ENCODE measurements at regions not wholly inside any gene's neighbourhood (a gene's known extent, or its start where the extent isn't known, plus 50 kb on each side); places are given as distances from the start of the nearest gene placed in this dataset.

- DNase-seq (ENCODE audit: low spot score) = no peak
- no peak for TF ChIP-seq CTCF (IDR thresholded peaks at IDR 0.05; ENCODE audit: extremely low read depth, insufficient read depth, missing control alignments)
- in situ Hi-C loops (cut with MboI; ENCODE audit: low pct_unique_long_range_greater_than_20kb, low sequenced_read_pairs, unreplicated experiment) = no loop called here
These were observed 75.5 kb downstream of the SLC4A3 start for GRCh38 chr2:219702796-219703545.

- in situ Hi-C loops (cut with MboI; ENCODE audit: low pct_unique_long_range_greater_than_20kb, low sequenced_read_pairs, unreplicated experiment) = no loop called here
- TF ChIP-seq CTCF (IDR thresholded peaks at IDR 0.05; ENCODE audit: extremely low read depth, insufficient read depth, missing control alignments) = no peak
- no peak for DNase-seq (ENCODE audit: low spot score)
These were observed 77.4 kb downstream of the SLC4A3 start for GRCh38 chr2:219704878-219705277.

- DNase-seq (ENCODE audit: low spot score) = no peak
- no peak for TF ChIP-seq CTCF (IDR thresholded peaks at IDR 0.05; ENCODE audit: extremely low read depth, insufficient read depth, missing control alignments)
- in situ Hi-C loops (cut with MboI; ENCODE audit: low pct_unique_long_range_greater_than_20kb, low sequenced_read_pairs, unreplicated experiment) = no loop called here
These were observed 79.4 kb downstream of the SLC4A3 start for GRCh38 chr2:219706823-219707281.

GRCh38 chr2:219707496-219708285, 80.3 kb downstream of the SLC4A3 start:
- in situ Hi-C loops (cut with MboI; ENCODE audit: low pct_unique_long_range_greater_than_20kb, low sequenced_read_pairs, unreplicated experiment) = no loop called here
- DNase-seq (ENCODE audit: low spot score) = no peak
- TF ChIP-seq CTCF (IDR thresholded peaks at IDR 0.05; ENCODE audit: extremely low read depth, insufficient read depth, missing control alignments) = no peak

GRCh38 chr2:219709331-219709761, 81.9 kb downstream of the SLC4A3 start:
- in situ Hi-C loops (cut with MboI; ENCODE audit: low pct_unique_long_range_greater_than_20kb, low sequenced_read_pairs, unreplicated experiment) = no loop called here
- TF ChIP-seq CTCF (IDR thresholded peaks at IDR 0.05; ENCODE audit: extremely low read depth, insufficient read depth, missing control alignments) = no peak
- DNase-seq (ENCODE audit: low spot score) = no peak

- in situ Hi-C loops (cut with MboI; ENCODE audit: low pct_unique_long_range_greater_than_20kb, low sequenced_read_pairs, unreplicated experiment) = no loop called here
- DNase-seq (ENCODE audit: low spot score) = peak; percentile 26
- TF ChIP-seq CTCF (IDR thresholded peaks at IDR 0.05; ENCODE audit: extremely low read depth, insufficient read depth, missing control alignments) = no peak
These were observed 85.7 kb downstream of the SLC4A3 start for GRCh38 chr2:219713110-219713509.
